Thyroid gland (tissue), 4 donors: ENCODE measurements at regions not wholly inside any gene's neighbourhood (a gene's known extent, or its start where the extent isn't known, plus 50 kb on each side); places are given as distances from the start of the nearest gene placed in this dataset.

Source experiments
- CTCF ChIP-seq, 6 experiments: fragments of 200-600 bp in 3 of 6; fragments of 450-650 bp in 3 of 6; sonication (generic) in 3 of 6; IDR thresholded peaks; one replicate each; pipeline ENCODE4 v1.5.1; 2016 to 2019; ENCODE audit warnings: antibody characterized with exemption in 6 of 6, mild to moderate bottlenecking in 2 of 6, inconsistent platforms in 1 of 6, moderate library complexity in 1 of 6
- POLR2A ChIP-seq, 2 donors: fragments of 450-650 bp; IDR thresholded peaks; one replicate each; pipeline ENCODE4 v1.6.1; 2017; ENCODE audit warnings: antibody characterized with exemption in 2 of 2, mild to moderate bottlenecking in 2 of 2, moderate library complexity in 1 of 2

- TF ChIP-seq POLR2A (IDR thresholded peaks at IDR 0.05) (no peak), CTCF (IDR thresholded peaks at IDR 0.05) (no peak)
Observed at GRCh38 chr4:100124715-100125114, 65.6 kb downstream of the DDIT4L start.
